ENCODE measurements at regions not wholly inside any gene's neighbourhood (a gene's known extent, or its start where the extent isn't known, plus 50 kb on each side); places are given as distances from the start of the nearest gene placed in this dataset.

DNA sequence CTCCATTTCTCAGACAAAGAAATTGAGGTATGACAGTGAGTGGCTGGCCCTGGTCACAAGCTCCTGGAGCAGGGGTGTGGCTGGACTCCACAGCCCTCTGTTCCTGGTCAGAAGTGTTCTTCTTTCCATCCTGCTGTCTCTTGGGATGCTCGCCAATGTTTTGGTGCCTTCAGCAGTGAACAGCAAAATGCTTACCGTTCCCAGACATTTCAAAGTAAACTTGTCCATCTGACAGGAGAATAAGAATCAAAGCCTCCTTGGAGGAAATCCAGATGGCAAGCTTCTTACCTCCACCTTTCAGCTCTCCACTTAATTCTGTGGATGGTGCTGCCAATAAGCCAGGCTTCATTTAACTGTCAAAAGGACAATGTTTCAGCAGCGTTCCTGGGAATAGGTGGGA lies 954.1 kb downstream of the UQCRFS1 start:
- no peak for DNase-seq (ENCODE audit: low spot score)

DNA sequence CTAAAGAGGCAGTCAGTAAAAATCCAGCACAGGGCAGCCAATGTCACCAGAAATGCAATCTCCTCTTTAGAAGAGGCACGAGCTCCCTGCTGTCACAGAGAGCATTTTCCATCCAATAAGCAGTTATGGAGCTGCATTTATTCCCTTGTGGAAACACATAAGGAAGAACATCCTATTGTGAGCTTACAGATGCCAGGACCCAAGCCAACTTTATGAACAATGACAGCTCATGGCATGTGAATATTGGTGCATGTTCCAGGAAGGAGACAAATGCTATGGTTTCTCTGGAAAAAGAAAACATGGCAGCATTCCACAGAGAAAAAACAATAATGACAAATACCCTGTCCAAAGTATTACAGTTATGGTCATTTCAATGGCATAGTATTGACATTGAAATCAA lies 955.6 kb downstream of the UQCRFS1 start:
- DNase-seq (ENCODE audit: low spot score): no peak

DNA sequence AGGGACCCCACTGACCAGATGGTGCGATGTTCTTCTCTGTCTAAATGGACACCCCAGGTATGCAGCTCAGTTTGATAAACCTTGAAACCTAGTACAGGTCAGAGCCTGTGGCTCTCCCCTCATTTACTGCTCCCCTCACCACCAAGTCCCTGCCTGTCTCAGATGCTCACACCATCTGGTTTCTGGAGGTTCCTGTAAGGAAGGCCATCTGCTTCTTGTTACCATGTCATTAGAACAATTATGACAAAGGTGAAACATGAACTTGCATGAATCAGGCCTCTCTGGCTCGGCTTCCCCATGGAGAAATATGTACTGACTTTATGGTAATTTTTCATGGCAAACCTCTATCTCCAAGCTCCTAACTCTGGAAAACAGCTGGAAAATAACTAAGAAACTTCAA lies 965.7 kb downstream of the UQCRFS1 start:
- no peak for DNase-seq (ENCODE audit: low spot score)

DNA sequence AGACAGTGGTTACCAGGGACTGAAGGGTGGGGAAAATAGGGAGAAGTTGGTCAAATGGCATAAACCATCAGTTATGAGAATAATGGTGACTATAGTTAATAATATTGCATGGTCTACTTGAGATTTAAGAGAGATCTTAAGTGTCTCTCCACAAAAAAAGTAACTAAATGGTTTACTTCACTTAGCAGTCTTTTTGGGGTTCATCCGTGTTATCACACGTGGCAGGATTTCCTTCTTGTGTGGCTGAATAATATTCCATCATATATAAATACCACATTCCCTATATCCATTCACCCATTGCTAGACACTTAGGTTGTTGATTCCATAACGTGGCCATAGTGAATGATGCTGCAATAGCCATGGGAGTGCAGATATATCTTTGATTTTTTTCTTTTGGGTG lies 967.0 kb downstream of the UQCRFS1 start:
- no peak for DNase-seq (ENCODE audit: low spot score)

DNA sequence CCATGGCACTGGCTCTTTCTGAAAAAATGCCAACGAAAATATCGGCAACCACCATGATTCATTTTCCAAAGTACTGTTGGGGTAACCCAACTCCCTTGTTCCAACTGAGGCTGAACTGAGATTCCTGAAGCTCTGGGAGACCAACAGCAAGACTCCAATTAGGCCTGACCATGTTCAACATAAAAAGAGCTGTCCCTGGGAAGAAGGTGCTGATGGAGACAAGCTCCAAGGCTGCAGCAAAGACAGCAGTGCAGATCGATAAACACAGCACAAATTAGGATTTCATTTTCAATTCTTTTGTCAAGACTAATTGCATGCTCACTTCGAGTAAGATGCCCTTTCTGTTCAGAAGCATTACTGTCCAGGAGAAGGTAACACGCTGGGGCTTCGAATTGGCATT lies 968.0 kb downstream of the UQCRFS1 start:
- DNase-seq (ENCODE audit: low spot score): no peak

DNA sequence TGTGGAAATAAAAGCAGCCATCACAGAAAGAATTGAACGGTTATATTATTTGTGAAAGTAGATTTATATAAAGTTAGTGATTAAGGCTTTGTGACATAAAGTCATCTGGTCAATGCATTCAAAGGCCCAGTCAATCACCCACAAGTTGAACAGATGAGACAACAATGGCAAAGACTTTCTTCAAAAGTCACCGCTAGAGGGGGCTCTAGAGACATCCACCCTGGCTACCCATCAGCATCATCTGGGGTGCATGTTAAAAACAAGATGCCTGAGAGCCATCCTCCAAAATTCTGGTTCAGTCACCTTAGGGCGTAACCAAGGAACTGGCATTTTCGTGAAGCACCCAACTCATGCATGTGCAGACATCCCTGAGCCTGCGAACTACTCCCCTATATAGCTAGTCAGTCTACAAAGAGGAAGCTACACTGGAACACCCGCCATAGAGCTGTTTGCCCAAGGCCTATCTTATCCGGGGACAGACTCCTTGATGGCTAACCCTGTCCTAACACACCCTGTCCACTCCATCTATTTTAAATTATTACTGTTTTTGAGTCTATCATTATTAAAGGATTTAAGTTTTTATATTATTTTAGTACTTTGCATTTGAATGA lies 970.5 kb downstream of the UQCRFS1 start:
- no peak for DNase-seq (ENCODE audit: low spot score)

DNA sequence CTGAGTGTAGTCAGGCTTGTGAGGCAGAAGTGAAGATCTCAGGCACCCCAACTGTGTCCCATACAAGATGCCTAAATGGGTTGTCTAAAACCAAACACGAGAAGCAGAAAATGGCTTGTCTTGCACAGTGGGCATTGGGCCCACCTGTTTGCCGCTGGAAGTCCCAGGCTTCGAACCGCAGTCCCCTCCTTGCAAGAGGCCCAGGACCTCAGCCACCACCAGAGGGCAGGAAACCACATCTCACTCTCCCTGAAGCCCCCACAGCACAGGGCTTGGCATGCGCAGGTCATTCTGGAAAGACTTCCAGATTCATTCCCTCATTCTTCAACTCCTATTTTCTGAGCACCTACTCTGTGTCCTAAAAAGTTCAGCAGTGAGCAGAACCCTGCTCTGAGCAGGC lies 973.7 kb downstream of the UQCRFS1 start:
- DNase-seq (ENCODE audit: low spot score): no peak

DNA sequence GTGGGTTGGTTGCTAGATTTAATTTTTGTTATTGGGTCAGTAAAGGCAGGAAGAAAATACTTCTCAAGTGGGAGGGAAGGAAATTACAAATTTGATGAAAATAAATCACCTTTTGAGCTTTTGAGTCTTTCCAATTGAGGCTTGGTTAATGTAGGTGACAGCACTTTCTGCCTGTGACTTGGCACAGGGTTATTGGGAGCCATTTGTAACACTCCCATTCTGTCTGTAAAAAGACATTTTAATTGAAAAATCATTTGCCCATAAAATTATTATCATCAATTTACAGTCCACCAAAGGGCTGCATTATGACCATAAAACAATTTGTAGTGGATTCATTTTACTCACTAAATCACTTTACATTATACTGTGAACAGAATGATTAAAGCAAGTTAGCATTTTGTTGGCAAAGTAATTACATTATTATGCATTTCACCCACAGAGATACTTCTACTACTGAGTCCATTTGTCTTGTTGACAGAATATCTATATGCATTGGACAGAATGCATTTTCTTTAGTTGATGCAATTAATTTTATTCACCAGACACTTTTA lies 974.6 kb downstream of the UQCRFS1 start:
- no peak for DNase-seq (ENCODE audit: low spot score)

DNA sequence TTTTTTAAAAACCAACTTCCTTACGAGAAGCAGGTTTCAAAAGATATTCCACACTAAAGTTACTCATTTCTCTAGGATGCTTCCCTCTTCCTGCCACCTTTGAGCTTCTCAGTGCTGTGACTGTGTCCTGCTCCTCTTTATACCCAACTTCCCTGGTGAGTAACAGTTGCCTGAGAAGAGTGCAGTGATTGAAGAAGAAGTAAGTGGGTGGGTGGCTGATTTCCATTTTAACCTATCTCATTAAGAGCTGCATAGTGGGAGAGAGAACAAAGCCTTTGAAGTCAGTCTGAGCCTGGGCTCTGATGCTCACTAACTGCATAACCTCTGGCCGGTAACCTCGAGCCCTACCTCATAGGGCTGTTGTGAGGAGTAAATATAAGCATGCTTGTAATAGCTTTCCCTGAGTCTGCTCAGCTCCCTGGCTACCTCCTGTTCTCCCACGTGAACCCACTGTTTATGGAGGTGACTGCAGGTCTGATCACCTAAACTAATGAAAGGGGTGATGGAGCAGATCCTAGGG lies 977.3 kb downstream of the UQCRFS1 start:
- DNase-seq (ENCODE audit: low spot score): no peak

DNA sequence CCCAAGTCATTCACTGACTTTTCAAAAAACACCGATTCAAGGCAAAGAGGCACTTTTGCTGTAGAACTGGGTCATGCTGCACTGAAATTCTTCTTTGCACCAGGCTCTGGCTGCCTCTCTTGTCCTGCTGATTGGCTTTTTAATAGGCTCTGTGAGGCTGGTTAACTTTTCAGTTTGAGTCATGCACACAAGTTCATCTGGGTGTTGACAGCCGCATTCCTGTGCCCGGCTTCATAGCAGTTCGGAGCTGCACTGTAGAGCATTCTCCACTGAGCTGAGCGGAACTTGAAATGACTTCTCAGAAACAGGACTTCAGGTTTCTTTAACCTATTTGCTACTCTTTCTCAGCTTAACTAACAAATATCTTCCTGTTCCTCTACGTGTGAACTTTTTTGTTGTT lies 978.3 kb downstream of the UQCRFS1 start:
- DNase-seq (ENCODE audit: low spot score): no peak

DNA sequence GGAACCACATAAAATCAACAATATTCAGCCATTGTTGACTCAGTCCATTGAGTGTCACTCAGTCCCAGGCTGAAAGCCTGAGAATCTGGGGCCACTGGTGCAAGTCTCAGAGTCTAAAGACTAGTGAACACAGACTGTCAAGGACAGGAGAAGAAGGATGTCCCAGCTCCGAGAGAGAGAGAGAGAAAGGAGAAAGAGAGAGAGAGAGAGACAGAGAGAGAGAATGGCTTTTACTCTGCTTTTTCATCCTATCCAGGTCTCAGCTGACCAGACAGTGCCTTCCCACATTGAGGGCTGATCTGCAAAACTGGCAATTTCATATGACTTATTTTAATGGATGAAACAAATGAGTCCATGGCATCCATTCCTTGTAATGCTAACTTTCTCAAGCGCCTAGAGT lies 984.1 kb downstream of the UQCRFS1 start:
- DNase-seq (ENCODE audit: low spot score): no peak

DNA sequence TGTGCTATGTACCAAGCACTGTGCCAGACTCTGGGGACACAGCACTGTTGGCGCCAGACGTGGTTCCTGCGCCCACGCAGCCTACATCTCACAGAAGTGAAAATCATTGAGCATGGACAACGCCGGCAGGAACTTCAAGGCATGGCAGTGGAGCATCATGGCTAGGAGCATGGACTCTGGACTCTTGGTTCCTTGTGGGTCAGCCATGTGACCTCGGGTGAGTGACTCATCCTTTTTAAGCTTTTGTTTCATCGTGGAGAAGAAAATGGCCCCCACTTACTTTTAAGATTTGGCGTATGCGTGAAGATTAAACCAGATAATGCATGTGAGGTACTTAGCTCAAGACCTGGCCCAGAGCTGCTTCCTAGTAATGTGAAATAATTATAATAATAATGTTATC lies 988.5 kb downstream of the UQCRFS1 start:
- DNase-seq (ENCODE audit: low spot score): no peak

DNA sequence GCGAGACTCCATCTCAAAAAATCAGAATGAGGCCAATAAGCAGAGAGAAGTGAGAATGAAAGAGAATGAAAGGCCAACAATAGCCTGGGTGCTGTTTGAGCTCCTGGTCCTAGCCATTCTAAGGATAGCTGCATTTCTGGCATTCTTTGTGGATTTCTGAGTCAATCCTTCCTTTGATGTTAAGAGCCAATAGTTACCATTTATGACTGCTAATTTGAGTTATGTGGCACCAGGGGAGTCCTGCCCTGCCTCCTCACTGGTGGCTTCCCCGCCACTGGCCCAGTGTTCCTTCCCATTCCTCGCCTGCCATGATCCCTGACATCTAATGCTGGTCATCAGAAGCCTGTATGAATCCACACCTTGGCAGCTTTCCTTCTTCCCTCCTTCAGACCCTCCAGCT lies 991.2 kb downstream of the UQCRFS1 start:
- no peak for DNase-seq (ENCODE audit: low spot score)

DNA sequence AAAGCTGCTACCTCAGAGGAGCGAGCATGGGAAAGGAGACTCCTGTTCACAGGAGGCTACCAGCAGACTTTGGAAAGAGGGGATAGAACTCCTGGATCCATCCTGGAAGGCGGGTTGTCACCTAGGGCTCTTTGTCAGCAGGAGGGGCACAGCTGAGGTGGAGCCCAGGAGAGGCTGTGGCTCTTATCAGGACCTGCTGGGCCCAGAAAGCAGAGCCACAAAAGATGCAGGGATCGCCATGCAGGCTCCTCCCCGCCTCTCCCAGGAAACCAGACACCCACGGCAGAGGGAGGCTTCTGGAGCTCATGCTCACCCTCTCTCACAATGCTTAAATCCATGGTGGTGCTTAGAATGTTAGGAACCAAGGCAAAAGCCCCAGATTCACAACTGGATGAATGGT lies 994.2 kb downstream of the UQCRFS1 start:
- no peak for DNase-seq (ENCODE audit: low spot score)

DNA sequence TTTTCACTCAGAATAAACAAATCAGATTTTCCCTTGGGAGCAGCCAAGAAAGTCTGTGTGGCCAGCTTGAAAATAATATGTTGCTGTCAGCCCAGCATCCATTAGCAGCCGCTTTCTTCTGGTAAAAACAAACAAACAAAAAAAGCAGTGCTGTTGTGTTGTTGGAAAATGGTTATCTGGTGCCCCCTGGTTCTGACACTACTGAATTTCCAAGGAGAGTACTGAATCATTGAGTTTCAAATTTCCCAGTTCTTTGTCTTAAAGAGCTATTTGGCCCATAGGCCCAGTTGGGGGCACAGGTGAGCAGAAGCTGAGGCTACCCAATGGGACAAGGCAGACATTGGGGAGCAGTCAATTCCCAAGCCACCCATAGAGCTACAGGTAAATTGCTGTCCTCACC lies 995.9 kb downstream of the UQCRFS1 start:
- no peak for DNase-seq (ENCODE audit: low spot score)

DNA sequence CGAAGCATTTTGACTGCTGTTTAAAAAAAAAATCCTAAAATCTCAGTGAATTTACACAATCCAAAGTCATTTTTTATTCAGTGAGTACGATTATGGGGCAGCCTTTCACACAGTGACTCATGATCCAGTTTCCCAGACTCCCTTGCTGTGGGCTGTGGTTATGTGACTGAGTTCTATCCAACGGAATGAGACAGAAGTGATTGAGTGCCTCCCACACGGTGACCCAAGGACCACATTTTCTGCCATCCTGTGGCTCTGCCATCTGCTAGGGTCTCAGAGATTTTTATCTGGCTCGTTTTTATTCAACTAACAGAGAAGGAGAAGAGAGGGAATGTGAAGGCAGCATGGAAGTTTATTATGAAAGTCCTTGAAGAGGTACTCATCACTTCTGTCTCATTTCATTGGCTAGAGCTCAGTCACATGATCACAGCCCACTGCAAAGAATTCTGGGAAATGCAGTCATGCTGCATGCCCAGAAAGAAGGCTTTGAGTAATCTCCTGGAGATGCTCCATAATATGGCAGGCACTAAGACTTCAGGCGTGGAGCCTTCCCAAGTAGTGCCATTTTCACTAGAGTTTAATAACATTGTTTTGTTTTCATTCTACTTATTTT lies 999.4 kb downstream of the UQCRFS1 start:
- DNase-seq (ENCODE audit: low spot score): no peak

DNA sequence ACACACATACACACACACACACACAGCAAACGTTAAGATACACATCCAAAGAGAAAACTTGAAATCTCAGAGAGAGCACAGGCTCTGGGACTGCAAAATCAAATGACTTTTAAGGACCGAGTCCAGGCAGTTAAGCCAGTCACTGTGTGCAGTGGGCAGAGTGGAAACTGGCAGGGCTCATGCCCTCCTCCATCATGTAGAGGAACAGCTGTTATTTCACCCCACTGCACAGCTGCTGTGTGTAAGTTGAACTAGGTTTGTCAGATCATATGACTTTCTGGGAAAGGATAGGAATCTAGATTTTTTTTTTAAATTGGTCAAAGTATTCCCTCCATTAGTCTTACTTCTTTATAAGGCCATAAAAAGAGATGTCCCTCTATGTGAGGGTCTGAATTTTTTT lies 1002.1 kb downstream of the UQCRFS1 start:
- DNase-seq (ENCODE audit: low spot score): no peak

DNA sequence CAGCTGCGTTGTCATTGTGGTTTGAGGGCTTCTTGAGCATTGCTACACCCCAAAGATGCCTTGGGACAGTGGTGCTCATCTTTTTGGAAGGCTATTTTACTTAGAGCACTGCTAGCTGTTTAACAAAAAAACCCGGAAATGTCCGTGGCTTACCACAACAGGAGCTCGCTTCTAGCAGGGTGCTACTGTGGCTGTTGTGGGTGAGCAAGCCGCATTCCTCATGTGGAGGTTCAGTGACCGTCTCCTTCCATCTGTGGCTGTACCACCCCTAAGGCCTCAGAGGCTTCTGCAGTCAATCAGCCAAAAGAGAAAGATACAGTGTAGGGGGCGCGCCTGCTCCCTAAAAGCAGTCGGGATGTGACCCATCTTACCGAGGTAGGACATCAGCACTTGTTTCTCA lies 1004.2 kb downstream of the UQCRFS1 start:
- DNase-seq (ENCODE audit: low spot score): no peak

DNA sequence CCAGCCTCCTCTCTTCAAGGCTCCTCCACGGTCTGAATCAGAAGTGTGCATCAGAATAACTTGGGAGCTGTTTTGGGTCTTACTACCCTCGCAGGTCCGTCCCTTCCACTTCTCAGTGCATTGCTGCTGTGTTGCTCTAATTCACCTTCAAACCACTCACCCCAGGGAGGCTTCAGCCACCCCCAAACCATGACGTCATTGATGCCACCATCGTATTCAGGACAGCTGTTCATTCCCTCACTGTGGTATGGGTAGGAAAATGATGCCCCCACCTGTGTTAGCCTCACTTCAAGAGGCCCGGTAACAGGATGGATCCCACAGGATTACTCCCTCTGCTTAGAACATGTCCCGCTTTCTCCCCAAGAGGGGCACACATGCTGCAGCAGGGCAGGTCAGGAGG lies 1005.7 kb downstream of the UQCRFS1 start:
- DNase-seq (ENCODE audit: low spot score): no peak

DNA sequence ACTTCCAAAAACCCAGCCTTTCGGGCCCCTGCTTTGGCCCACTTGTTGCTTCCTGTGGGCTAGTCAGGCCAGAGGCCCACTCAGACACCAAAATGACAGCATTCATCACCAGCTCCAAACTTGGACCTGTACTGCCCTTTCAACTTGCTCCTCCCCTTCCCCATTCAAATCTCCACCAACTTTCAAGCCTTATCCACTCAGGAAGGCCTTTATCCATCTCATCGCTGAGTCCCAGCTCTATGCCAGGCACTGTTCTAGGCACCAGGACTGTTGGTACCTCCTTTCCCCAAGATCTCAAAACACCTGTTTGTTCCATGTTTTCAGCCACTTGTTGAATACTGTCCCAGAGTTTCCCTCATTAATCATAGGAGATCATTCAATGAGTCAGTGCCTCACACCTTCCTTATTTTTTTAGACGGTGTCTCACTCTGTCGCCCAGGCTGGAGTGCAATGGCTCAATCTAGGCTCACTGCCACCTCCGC lies 1011.4 kb downstream of the UQCRFS1 start:
- no peak for DNase-seq (ENCODE audit: low spot score)

DNA sequence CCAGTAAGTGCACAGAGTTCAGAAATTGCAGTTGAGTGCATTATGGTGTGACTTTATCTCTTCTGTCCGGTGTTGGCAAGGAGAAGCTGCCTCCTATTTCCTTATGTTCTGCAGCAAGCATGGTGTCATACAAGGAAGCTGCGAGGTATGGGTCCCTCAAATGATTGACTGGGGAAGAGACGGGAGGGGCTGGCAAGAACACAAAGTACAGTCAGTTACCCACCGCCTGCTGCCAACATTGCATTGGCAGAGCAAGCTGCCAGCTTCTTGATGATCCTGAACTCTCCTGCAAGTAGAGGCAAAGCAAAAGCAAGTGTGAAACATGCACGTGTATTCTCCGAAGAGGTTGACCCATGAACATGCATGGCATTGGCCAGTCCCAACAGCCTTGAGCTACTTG lies 1013.6 kb downstream of the UQCRFS1 start:
- no peak for DNase-seq (ENCODE audit: low spot score)

DNA sequence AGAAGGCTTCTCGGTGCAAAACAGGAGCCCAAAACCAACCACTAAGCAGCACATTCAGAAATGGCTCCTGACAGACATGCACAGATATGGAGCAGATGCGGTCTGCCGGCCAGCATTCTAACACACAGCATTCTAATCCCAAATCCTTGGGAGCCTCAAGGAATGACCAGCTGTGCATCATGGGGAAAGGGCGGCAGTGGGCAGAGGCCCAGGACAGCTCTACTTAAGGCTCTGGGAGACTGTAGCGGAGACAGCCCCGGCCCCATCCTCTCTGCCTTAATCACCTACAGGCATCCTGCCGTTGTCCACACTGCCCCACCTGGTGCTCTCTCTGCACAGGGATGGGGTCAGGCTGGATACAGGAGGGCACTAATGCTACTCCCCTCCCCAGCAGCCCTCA lies 1016.0 kb downstream of the UQCRFS1 start:
- DNase-seq (ENCODE audit: low spot score): no peak

DNA sequence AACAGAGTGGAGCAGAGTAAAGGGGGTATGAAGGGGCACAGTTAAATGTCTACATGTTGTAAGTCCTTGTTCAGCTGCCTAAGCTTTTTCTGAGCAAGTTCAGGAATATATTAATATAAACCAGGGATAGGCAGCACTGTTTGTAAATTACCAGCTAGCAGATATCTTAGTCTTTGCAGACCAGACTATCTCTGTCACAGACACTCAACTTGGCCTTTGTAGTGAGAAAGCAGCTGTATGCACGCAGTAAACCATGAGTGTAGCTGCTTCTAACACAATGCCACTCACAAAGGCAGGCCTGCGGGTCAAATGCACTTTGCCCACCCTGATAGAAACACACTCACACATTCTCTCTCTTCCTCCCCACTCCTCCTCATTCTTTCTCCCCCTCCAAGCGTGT lies 1016.9 kb downstream of the UQCRFS1 start:
- no peak for DNase-seq (ENCODE audit: low spot score)
